ENCODE measurements at regions not wholly inside any gene's neighbourhood (a gene's known extent, or its start where the extent isn't known, plus 50 kb on each side); places are given as distances from the start of the nearest gene placed in this dataset.
"Not testable (repeated sequence)": the region's sequence is repeated elsewhere in the genome, so short reads cannot be mapped to it uniquely, and the experiment has no call there.

- DNase-seq, result no peak
Observed at GRCh38 chr6:4224067-4224978, 88.9 kb upstream of the ECI2 start.

GRCh38 chr6:4220558-4220957 is 85.2 kb upstream of the ECI2 start:
- DNase-seq, result no peak

GRCh38 chr6:4218619-4219317 is 83.4 kb upstream of the ECI2 start:
- not testable (repeated sequence) for DNase-seq

GRCh38 chr6:4212588-4212987 is 77.2 kb upstream of the ECI2 start:
- DNase-seq, result no peak

- DNase-seq, result peak; percentile 47
Observed at GRCh38 chr6:4210629-4211419, 75.4 kb upstream of the ECI2 start.

GRCh38 chr6:4209196-4209595 is 73.8 kb upstream of the ECI2 start:
- no peak for DNase-seq

- DNase-seq, result no peak
Observed at GRCh38 chr6:4208158-4208557, 72.8 kb upstream of the ECI2 start.

- DNase-seq, result not testable (repeated sequence)
Observed at GRCh38 chr6:4203642-4204417, 68.5 kb upstream of the ECI2 start.

GRCh38 chr6:4192627-4193026 is 57.3 kb upstream of the ECI2 start:
- no peak for DNase-seq

- DNase-seq, result no peak
Observed at GRCh38 chr6:4192173-4192572, 56.8 kb upstream of the ECI2 start.

GRCh38 chr6:4191271-4191721 is 55.9 kb upstream of the ECI2 start:
- DNase-seq, result no peak

GRCh38 chr6:4189249-4189648 is 53.9 kb upstream of the ECI2 start:
- DNase-seq, result no peak

GRCh38 chr6:4188801-4189200 is 53.4 kb upstream of the ECI2 start:
- DNase-seq, result no peak

GRCh38 chr6:4187480-4187879 is 52.1 kb upstream of the ECI2 start:
- DNase-seq, result no peak

GRCh38 chr6:4186385-4186784 is 51.0 kb upstream of the ECI2 start:
- no peak for DNase-seq

GRCh38 chr6:4185846-4186245 is 50.5 kb upstream of the ECI2 start:
- DNase-seq, result no peak

- no peak for DNase-seq
Observed at GRCh38 chr6:4185419-4185818, 50.0 kb upstream of the ECI2 start.

Data from femur (tissue), 1 donor.